ENCODE measurements at regions not wholly inside any gene's neighbourhood (a gene's known extent, or its start where the extent isn't known, plus 50 kb on each side); places are given as distances from the start of the nearest gene placed in this dataset.

DNA sequence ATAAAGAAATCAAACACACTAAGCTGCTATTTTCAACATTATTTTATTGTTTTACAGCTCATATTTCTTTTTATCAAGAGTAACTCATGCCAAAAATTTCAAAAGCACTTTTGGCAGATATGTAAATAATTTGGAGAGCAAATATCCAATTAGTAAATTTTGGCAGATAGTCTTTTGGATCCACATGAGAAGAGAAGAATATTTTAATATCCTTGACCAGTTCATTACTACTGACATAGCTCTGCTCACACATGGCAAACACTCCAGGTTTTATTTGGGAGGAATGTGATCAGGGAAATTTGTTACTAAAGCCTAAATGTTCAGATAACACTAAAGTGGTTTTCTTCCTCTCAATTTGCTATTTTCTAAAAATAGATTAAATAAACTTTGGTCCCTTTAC is 1054.3 kb downstream of the FAT4 start:
- no peak for ATAC-seq
- no peak for TF ChIP-seq ESRRG (CRISPR knock-in tag; IDR thresholded peaks at IDR 0.05)
- no peak for TF ChIP-seq ZNF565 (CRISPR knock-in tag; conservative IDR thresholded peaks at IDR 0.05; ENCODE audit: low read depth)
- TF ChIP-seq OSR1 (CRISPR knock-in tag; IDR thresholded peaks at IDR 0.05) = no peak
- TF ChIP-seq, protein P1, sequence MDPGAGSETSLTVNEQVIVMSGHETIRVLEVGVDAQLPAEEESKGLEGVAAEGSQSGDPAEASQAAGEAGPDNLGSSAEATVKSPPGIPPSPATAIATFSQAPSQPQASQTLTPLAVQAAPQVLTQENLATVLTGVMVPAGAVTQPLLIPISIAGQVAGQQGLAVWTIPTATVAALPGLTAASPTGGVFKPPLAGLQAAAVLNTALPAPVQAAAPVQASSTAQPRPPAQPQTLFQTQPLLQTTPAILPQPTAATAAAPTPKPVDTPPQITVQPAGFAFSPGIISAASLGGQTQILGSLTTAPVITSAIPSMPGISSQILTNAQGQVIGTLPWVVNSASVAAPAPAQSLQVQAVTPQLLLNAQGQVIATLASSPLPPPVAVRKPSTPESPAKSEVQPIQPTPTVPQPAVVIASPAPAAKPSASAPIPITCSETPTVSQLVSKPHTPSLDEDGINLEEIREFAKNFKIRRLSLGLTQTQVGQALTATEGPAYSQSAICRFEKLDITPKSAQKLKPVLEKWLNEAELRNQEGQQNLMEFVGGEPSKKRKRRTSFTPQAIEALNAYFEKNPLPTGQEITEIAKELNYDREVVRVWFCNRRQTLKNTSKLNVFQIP (CRISPR knock-in tag; IDR thresholded peaks at IDR 0.05; ENCODE audit: borderline replicate concordance, low read depth) = no peak
- TF ChIP-seq ZFP3 (CRISPR knock-in tag; IDR thresholded peaks at IDR 0.05) = no peak
- no peak for TF ChIP-seq PATZ1 (CRISPR knock-in tag; IDR thresholded peaks at IDR 0.05; ENCODE audit: borderline replicate concordance)
- TF ChIP-seq BACH2 (CRISPR knock-in tag; IDR thresholded peaks at IDR 0.05; ENCODE audit: borderline replicate concordance) = no peak
- TF ChIP-seq GLIS3 (CRISPR knock-in tag; IDR thresholded peaks at IDR 0.05) = no peak
- TF ChIP-seq TOX (CRISPR knock-in tag; IDR thresholded peaks at IDR 0.05; ENCODE audit: borderline replicate concordance) = no peak
- TF ChIP-seq, protein P2, sequence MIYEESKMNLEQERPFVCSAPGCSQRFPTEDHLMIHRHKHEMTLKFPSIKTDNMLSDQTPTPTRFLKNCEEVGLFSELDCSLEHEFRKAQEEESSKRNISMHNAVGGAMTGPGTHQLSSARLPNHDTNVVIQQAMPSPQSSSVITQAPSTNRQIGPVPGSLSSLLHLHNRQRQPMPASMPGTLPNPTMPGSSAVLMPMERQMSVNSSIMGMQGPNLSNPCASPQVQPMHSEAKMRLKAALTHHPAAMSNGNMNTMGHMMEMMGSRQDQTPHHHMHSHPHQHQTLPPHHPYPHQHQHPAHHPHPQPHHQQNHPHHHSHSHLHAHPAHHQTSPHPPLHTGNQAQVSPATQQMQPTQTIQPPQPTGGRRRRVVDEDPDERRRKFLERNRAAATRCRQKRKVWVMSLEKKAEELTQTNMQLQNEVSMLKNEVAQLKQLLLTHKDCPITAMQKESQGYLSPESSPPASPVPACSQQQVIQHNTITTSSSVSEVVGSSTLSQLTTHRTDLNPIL (CRISPR knock-in tag; IDR thresholded peaks at IDR 0.05; ENCODE audit: low read depth) = no peak
- TF ChIP-seq CSDC2 (CRISPR knock-in tag; IDR thresholded peaks at IDR 0.05) = no peak
- TF ChIP-seq ZC3H10 (CRISPR knock-in tag; IDR thresholded peaks at IDR 0.05) = no peak
- no peak for TF ChIP-seq ZNF70 (CRISPR knock-in tag; IDR thresholded peaks at IDR 0.05)
- no peak for TF ChIP-seq RARB (CRISPR knock-in tag; IDR thresholded peaks at IDR 0.05)
- TF ChIP-seq TSHZ2 (CRISPR knock-in tag; IDR thresholded peaks at IDR 0.05) = no peak

- ATAC-seq = no peak
- no peak for TF ChIP-seq BACH2 (CRISPR knock-in tag; IDR thresholded peaks at IDR 0.05; ENCODE audit: borderline replicate concordance)
- TF ChIP-seq CSDC2 (CRISPR knock-in tag; IDR thresholded peaks at IDR 0.05) = no peak
- TF ChIP-seq, protein P1 (CRISPR knock-in tag; IDR thresholded peaks at IDR 0.05; ENCODE audit: borderline replicate concordance, low read depth) = no peak
- no peak for TF ChIP-seq GLIS3 (CRISPR knock-in tag; IDR thresholded peaks at IDR 0.05)
- no peak for TF ChIP-seq ZFP3 (CRISPR knock-in tag; IDR thresholded peaks at IDR 0.05)
- TF ChIP-seq ZNF8 (CRISPR knock-in tag; IDR thresholded peaks at IDR 0.05) = no peak
- TF ChIP-seq, protein P2 (CRISPR knock-in tag; IDR thresholded peaks at IDR 0.05; ENCODE audit: low read depth) = no peak
Observed at GRCh38 chr4:126372634-126373033, 1057.9 kb downstream of the FAT4 start.

DNA sequence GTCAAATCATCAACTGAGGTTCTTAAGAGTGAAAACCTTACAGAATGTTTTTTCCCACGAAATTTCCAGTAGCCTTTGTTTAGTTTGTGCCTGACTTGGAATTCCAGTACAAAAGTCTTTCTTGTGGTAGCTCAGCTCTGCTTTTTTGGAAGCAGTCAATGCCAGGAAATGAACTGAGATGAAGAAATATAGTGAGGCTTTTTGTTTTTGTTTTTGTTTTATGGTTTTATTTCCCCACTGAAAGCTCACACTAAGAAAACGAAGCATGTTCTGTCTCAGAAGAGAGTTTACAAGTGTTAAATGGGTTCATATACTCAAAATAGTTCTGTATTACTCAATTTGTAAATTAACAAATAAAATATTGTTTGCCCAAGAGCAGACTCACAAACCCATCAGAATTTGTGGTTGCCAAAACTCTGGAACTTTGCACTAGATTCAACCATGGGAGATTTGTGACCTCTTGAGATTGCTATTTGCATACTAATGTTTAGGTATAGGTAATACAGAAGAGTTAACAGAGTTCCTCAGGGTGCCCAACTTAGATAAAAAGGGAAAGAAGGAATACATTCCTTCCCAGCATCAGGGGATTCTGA is 1060.8 kb downstream of the FAT4 start:
- no peak for ATAC-seq
- no peak for TF ChIP-seq ZNF70 (CRISPR knock-in tag; IDR thresholded peaks at IDR 0.05)
- TF ChIP-seq ZFP3 (CRISPR knock-in tag; IDR thresholded peaks at IDR 0.05) = no peak
- no peak for TF ChIP-seq ZFP30 (CRISPR knock-in tag; IDR thresholded peaks at IDR 0.05)
- TF ChIP-seq CSDC2 (CRISPR knock-in tag; IDR thresholded peaks at IDR 0.05) = no peak
- TF ChIP-seq ZNF8 (CRISPR knock-in tag; IDR thresholded peaks at IDR 0.05) = no peak
- TF ChIP-seq, protein P1 (CRISPR knock-in tag; IDR thresholded peaks at IDR 0.05; ENCODE audit: borderline replicate concordance, low read depth) = no peak
- no peak for TF ChIP-seq ARNTL (CRISPR knock-in tag; IDR thresholded peaks at IDR 0.05; ENCODE audit: borderline replicate concordance, low read depth)
- TF ChIP-seq, protein P3, sequence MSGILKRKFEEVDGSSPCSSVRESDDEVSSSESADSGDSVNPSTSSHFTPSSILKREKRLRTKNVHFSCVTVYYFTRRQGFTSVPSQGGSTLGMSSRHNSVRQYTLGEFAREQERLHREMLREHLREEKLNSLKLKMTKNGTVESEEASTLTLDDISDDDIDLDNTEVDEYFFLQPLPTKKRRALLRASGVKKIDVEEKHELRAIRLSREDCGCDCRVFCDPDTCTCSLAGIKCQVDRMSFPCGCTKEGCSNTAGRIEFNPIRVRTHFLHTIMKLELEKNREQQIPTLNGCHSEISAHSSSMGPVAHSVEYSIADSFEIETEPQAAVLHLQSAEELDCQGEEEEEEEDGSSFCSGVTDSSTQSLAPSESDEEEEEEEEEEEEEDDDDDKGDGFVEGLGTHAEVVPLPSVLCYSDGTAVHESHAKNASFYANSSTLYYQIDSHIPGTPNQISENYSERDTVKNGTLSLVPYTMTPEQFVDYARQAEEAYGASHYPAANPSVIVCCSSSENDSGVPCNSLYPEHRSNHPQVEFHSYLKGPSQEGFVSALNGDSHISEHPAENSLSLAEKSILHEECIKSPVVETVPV (CRISPR knock-in tag; IDR thresholded peaks at IDR 0.05) = no peak
- TF ChIP-seq TCF4 (CRISPR knock-in tag; IDR thresholded peaks at IDR 0.05; ENCODE audit: borderline replicate concordance) = no peak
- no peak for TF ChIP-seq BACH2 (CRISPR knock-in tag; IDR thresholded peaks at IDR 0.05; ENCODE audit: borderline replicate concordance)
- no peak for TF ChIP-seq ISL1 (CRISPR knock-in tag; IDR thresholded peaks at IDR 0.05)
- no peak for TF ChIP-seq PPARA (CRISPR knock-in tag; IDR thresholded peaks at IDR 0.05; ENCODE audit: borderline replicate concordance)
- TF ChIP-seq ZC3H10 (CRISPR knock-in tag; IDR thresholded peaks at IDR 0.05) = no peak
- TF ChIP-seq RARB (CRISPR knock-in tag; IDR thresholded peaks at IDR 0.05) = no peak
